Thoracic aorta (tissue), 2 donors: ENCODE measurements at regions not wholly inside any gene's neighbourhood (a gene's known extent, or its start where the extent isn't known, plus 50 kb on each side); places are given as distances from the start of the nearest gene placed in this dataset.
"Not testable (repeated sequence)": the region's sequence is repeated elsewhere in the genome, so short reads cannot be mapped to it uniquely, and the experiment has no call there.

ENCODE experiments used
- ATAC-seq: fragments of 150-250 bp; one replicate; pipeline ENCODE4 v1.8.0; 2017; ENCODE audit warnings: low read depth; ENCODE audit not compliant: insufficient number of reproducible peaks, low FRiP score
- DNase-seq: peaks from one replicate; pipeline ENCODE4 v3.0.0-alpha.2; 2020; ENCODE audit warnings: low spot score
- H3K27ac ChIP-seq, 2 donors: fragments of 200-600 bp; sonication (generic); 1 replicate in 1 of 2; 2 replicates in 1 of 2; pipeline ENCODE4 v1.5.1; 2016; ENCODE audit warnings: mild to moderate bottlenecking in 2 of 2, moderate library complexity in 2 of 2
- H3K27me3 ChIP-seq: fragments of 200-600 bp; sonication (generic); replicated peaks from 2 replicates; pipeline ENCODE4 v1.6.0; 2016; ENCODE audit warnings: mild to moderate bottlenecking; ENCODE audit not compliant: insufficient read depth
- H3K36me3 ChIP-seq: fragments of 200-600 bp; sonication (generic); one replicate; pipeline ENCODE4 v1.5.1; 2016
- H3K4me1 ChIP-seq, 2 donors: fragments of 200-600 bp; sonication (generic); 1 replicate in 1 of 2; 2 replicates in 1 of 2; pipeline versions ENCODE4 v1.5.1 to v1.6.0; 2016; ENCODE audit warnings: low read depth in 2 of 2, mild to moderate bottlenecking in 1 of 2; ENCODE audit not compliant: control insufficient read depth in 1 of 2
- H3K4me3 ChIP-seq: fragments of 200-600 bp; sonication (generic); 2 replicates; pipeline ENCODE4 v1.5.1; 2016; ENCODE audit warnings: mild to moderate bottlenecking
- H3K9me3 ChIP-seq: fragments of 200-600 bp; sonication (generic); 2 replicates; pipeline ENCODE4 v1.5.1; 2016
- CTCF ChIP-seq: fragments of 200-600 bp; sonication (generic); IDR thresholded peaks from one replicate; pipeline ENCODE4 v1.5.1; 2019; ENCODE audit warnings: antibody characterized with exemption

DNA sequence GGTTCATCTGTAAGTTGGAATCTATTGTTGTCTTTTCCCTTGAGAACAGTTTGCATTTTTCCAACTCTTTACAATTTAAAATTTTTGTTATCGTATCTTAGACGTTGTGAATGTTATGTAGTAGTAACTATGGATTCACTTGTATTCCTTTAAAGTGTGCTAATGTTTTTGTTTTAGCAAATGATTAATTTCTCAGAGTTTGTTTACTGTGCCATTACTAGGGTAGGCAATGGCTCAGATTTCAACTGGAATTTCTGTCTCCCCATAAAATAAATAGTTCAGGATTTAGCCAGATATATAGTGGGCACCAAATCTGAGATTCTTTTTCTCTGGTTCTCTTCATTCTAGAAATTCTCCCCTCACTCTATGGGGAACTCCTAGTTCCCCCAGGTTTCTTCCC lies 896.5 kb downstream of the PLA2G4A start:
- no peak for ATAC-seq
- no peak for TF ChIP-seq CTCF
- no peak overlapping the region for H3K4me3 ChIP-seq
- no peaks in the 10 kb centered on the region for H3K9me3 ChIP-seq
- no peak overlapping the region for H3K27ac ChIP-seq
- no peaks in the 10 kb centered on the region for H3K36me3 ChIP-seq
- no peak for DNase-seq
- no peaks in the 10 kb centered on the region for H3K27me3 ChIP-seq
- H3K4me1 ChIP-seq, result no peaks in the 10 kb centered on the region

DNA sequence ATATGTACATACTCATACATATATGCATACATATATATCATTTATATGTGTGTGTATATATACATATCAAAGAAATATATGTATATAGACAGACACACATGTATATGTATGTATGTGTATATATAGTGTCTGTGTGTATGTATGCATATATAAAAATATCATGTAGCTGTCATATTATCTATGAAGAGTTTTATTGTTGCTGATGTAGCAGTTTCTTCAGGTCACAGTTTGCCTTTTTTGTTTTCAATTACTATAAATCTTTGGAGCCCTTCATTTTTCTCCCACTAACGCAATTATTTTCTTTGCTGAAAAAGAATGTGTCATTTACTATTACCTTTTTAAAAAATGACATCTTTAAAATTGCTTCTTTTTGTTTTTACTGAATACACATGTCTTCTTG lies 904.5 kb downstream of the PLA2G4A start:
- DNase-seq (no peak), ATAC-seq (no peak)
- Histone ChIP-seq H3K4me1 (no peaks in the 10 kb centered on the region), H3K36me3 (no peaks in the 10 kb centered on the region), H3K9me3 (no peaks in the 10 kb centered on the region), H3K4me3 (no peak overlapping the region), H3K27me3 (no peaks in the 10 kb centered on the region), H3K27ac (no peak overlapping the region)
- no peak for TF ChIP-seq CTCF

- no peaks in the 10 kb centered on the region for H3K4me1 ChIP-seq
- ATAC-seq, result no peak
- H3K27ac ChIP-seq, result no peak overlapping the region
- DNase-seq, result no peak
- no peaks in the 10 kb centered on the region for H3K27me3 ChIP-seq
- H3K4me3 ChIP-seq, result no peak overlapping the region
- no peak for TF ChIP-seq CTCF
- H3K36me3 ChIP-seq, result no peaks in the 10 kb centered on the region
- no peaks in the 10 kb centered on the region for H3K9me3 ChIP-seq
These were observed 905.7 kb downstream of the PLA2G4A start for GRCh38 chr1:187734427-187734826.

GRCh38 chr1:187744665-187745064 lies 915.9 kb downstream of the PLA2G4A start:
- ATAC-seq (no peak), DNase-seq (no peak)
- Histone ChIP-seq H3K27me3 (no peaks in the 10 kb centered on the region), H3K9me3 (no peaks in the 10 kb centered on the region), H3K4me1 (no peaks in the 10 kb centered on the region), H3K27ac (no peak overlapping the region), H3K36me3 (no peaks in the 10 kb centered on the region), H3K4me3 (no peak overlapping the region)
- no peak for TF ChIP-seq CTCF

DNA sequence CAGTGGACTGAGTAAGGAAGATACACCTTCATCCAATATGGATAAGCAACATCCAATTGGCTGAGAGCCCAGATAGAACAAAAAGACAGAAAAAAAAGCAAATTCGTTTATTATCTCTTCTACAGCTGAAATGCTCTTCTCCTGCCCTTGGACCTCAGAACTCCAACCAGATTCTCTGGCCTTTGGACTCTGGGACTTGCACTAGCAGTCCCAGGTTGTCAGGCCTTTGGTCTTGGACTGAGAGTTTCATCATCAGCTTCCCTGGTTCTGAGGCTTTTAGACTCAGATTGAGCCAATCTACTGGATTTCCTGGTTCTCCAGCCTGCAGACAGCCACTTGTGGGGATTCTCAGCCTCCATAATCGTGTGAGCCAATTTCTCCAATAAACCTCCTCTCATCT lies 926.8 kb downstream of the PLA2G4A start:
- Histone ChIP-seq H3K9me3 (no peaks in the 10 kb centered on the region), H3K27ac (no peak overlapping the region), H3K4me1 (no peaks in the 10 kb centered on the region), H3K36me3 (no peaks in the 10 kb centered on the region), H3K4me3 (no peak overlapping the region), H3K27me3 (no peaks in the 10 kb centered on the region)
- TF ChIP-seq CTCF, result no peak
- DNase-seq, result no peak
- ATAC-seq, result no peak

DNA sequence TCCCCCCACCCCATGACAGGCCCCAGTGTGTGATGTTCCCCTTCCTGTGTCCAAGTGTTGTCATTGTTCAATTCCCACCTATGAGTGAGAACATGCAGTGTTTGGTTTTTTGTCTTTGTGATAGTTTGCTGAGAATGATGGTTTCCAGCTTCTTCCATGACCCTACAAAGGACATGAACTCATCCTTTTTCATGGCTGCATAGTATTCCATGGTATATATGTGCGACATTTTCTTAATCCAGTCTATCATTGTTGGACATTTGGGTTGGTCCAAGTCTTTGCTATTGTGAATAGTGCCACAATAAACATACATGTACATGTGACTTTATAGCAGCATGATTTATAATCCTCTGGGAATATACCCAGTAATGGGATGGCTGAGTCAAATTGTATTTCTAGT lies 927.9 kb downstream of the PLA2G4A start:
- H3K27me3 ChIP-seq, ATAC-seq, H3K36me3 ChIP-seq, H3K27ac ChIP-seq, DNase-seq, H3K4me3 ChIP-seq, H3K9me3 ChIP-seq, H3K4me1 ChIP-seq: not testable (repeated sequence)
